NCI-H146 treated with DMSO at 0.1 percent for 48 hours (cell line): ENCODE measurements at regions not wholly inside any gene's neighbourhood (a gene's known extent, or its start where the extent isn't known, plus 50 kb on each side); places are given as distances from the start of the nearest gene placed in this dataset.

Experiments used
- DNase-seq: peaks from one replicate; lab custom pipeline; 2025; ENCODE audit not compliant: unreplicated experiment; lab: John Stamatoyannopoulos, UW

GRCh38 chr13:74004109-74004508 is 130.1 kb downstream of the KLF12 start:
- no peak for DNase-seq

GRCh38 chr13:74003374-74003773 is 130.8 kb downstream of the KLF12 start:
- DNase-seq = no peak

GRCh38 chr13:74000876-74001275 is 133.3 kb downstream of the KLF12 start:
- no peak for DNase-seq

GRCh38 chr13:73998631-73999030 is 135.6 kb downstream of the KLF12 start:
- DNase-seq = no peak

- no peak for DNase-seq
These were observed 136.2 kb downstream of the KLF12 start for GRCh38 chr13:73997964-73998363.

GRCh38 chr13:73996569-73996968 is 137.6 kb downstream of the KLF12 start:
- DNase-seq = no peak

- DNase-seq = no peak
These were observed 138.5 kb downstream of the KLF12 start for GRCh38 chr13:73995736-73996135.

GRCh38 chr13:73993661-73994060 is 140.5 kb downstream of the KLF12 start:
- peak; percentile 74 for DNase-seq

- peak; percentile 90 for DNase-seq
These were observed 142.3 kb downstream of the KLF12 start for GRCh38 chr13:73991884-73992283.

GRCh38 chr13:73991384-73991783 is 142.8 kb downstream of the KLF12 start:
- peak; percentile 79 for DNase-seq

GRCh38 chr13:73989244-73989843 is 144.9 kb downstream of the KLF12 start:
- peak; percentile 66 for DNase-seq

GRCh38 chr13:73988461-73988860 is 145.7 kb downstream of the KLF12 start:
- no peak for DNase-seq

- no peak for DNase-seq
These were observed 146.6 kb downstream of the KLF12 start for GRCh38 chr13:73987618-73988017.

GRCh38 chr13:73985783-73986182 is 148.4 kb downstream of the KLF12 start:
- DNase-seq = no peak

GRCh38 chr13:73984949-73985691 is 149.1 kb downstream of the KLF12 start:
- no peak for DNase-seq

- no peak for DNase-seq
These were observed 150.0 kb downstream of the KLF12 start for GRCh38 chr13:73984201-73984600.

GRCh38 chr13:73983109-73983508 is 151.1 kb downstream of the KLF12 start:
- DNase-seq = no peak

GRCh38 chr13:73981595-73981994 is 152.6 kb downstream of the KLF12 start:
- no peak for DNase-seq

GRCh38 chr13:73975767-73976166 is 158.4 kb downstream of the KLF12 start:
- DNase-seq = no peak

GRCh38 chr13:73974051-73974450 is 160.2 kb downstream of the KLF12 start:
- no peak for DNase-seq

- no peak for DNase-seq
These were observed 161.0 kb downstream of the KLF12 start for GRCh38 chr13:73973156-73973555.

GRCh38 chr13:73972545-73972944 is 161.7 kb downstream of the KLF12 start:
- no peak for DNase-seq

- no peak for DNase-seq
These were observed 162.7 kb downstream of the KLF12 start for GRCh38 chr13:73971481-73971880.
